ENCODE measurements at regions not wholly inside any gene's neighbourhood (a gene's known extent, or its start where the extent isn't known, plus 50 kb on each side); places are given as distances from the start of the nearest gene placed in this dataset.

- TF ChIP-seq CTCF (IDR thresholded peaks at IDR 0.05) (no peak), POLR2A (IDR thresholded peaks at IDR 0.05) (no peak)
These were observed 312.1 kb downstream of the GPAM start for GRCh38 chr10:111871458-111871857.
